Activated CD8-positive, alpha-beta T cell treated with anti-CD3 and anti-CD28 coated beads for 36 hours (primary cell): ENCODE measurements at regions not wholly inside any gene's neighbourhood (a gene's known extent, or its start where the extent isn't known, plus 50 kb on each side); places are given as distances from the start of the nearest gene placed in this dataset.

Experiments used
- ATAC-seq: fragments of 200-7000 bp; cut with Tn5 transposase; one replicate; pipeline ENCODE4 v1.10.0; 2021; ENCODE audit warnings: mild to moderate bottlenecking, moderate library complexity
- CTCF ChIA-PET: fragments of 350-600 bp; sonication (Branson Sonifier 250); formaldehyde crosslinking; loops from one replicate; lab custom pipeline; 2021; ENCODE audit warnings: antibody characterized with exemption; lab: Charles Lee
- POLR2A ChIA-PET: fragments of 350-600 bp; sonication (Branson Sonifier 250); formaldehyde crosslinking; loops from one replicate; lab custom pipeline; 2021; ENCODE audit warnings: antibody characterized with exemption; lab: Charles Lee
- DNase-seq: peaks from one replicate; pipeline ENCODE4 v3.0.0-alpha.2; 2020
- H3K27ac Mint-ChIP-seq: one replicate; pipeline ENCODE4 v1.8.0; 2021; ENCODE audit warnings: mild to moderate bottlenecking, mixed read lengths
- H3K27me3 Mint-ChIP-seq: one replicate; pipeline ENCODE4 v1.8.0; 2021; ENCODE audit warnings: mixed read lengths
- H3K36me3 Mint-ChIP-seq: one replicate; pipeline ENCODE4 v1.8.0; 2021; ENCODE audit warnings: low read depth, mixed read lengths
- H3K4me1 Mint-ChIP-seq: one replicate; pipeline ENCODE4 v1.8.0; 2021; ENCODE audit warnings: low read depth, mixed read lengths
- H3K4me3 Mint-ChIP-seq: one replicate; pipeline ENCODE4 v1.8.0; 2021; ENCODE audit warnings: mild to moderate bottlenecking, moderate library complexity, mixed read lengths
- H3K9me3 Mint-ChIP-seq: one replicate; pipeline ENCODE4 v1.8.0; 2021; ENCODE audit warnings: mixed read lengths
- intact Hi-C: fragments of 100-400 bp; cut with micrococcal nuclease; formaldehyde crosslinking; loops from one replicate; pipeline ENCODE4 v1.10.0; 2022
- TF ChIP-seq, protein P1 (sequence below): fragments of 200-600 bp; IDR thresholded peaks from one replicate; pipeline ENCODE4 v1.8.0; 2022; ENCODE audit warnings: antibody characterized with exemption, mild to moderate bottlenecking

- H3K9me3 Mint-ChIP-seq, result peaks cover 13% of the 10 kb centered on the region
- peak; percentile 30 for DNase-seq
- peaks cover 8% of the 10 kb centered on the region for H3K4me1 Mint-ChIP-seq
- H3K36me3 Mint-ChIP-seq, result no peaks in the 10 kb centered on the region
- intact Hi-C loops, result no loop called here
- H3K27me3 Mint-ChIP-seq, result peaks cover 6% of the 10 kb centered on the region
- POLR2A ChIA-PET, result no interaction called here
- H3K4me3 Mint-ChIP-seq, result no peak overlapping the region
- H3K27ac Mint-ChIP-seq, result no peak overlapping the region
- TF ChIP-seq, protein P1, sequence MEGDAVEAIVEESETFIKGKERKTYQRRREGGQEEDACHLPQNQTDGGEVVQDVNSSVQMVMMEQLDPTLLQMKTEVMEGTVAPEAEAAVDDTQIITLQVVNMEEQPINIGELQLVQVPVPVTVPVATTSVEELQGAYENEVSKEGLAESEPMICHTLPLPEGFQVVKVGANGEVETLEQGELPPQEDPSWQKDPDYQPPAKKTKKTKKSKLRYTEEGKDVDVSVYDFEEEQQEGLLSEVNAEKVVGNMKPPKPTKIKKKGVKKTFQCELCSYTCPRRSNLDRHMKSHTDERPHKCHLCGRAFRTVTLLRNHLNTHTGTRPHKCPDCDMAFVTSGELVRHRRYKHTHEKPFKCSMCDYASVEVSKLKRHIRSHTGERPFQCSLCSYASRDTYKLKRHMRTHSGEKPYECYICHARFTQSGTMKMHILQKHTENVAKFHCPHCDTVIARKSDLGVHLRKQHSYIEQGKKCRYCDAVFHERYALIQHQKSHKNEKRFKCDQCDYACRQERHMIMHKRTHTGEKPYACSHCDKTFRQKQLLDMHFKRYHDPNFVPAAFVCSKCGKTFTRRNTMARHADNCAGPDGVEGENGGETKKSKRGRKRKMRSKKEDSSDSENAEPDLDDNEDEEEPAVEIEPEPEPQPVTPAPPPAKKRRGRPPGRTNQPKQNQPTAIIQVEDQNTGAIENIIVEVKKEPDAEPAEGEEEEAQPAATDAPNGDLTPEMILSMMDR, result no peak
- ATAC-seq, result peak; percentile 20
- CTCF ChIA-PET, result no interaction called here
Observed at GRCh38 chr10:3487228-3487627, 297.8 kb downstream of the KLF6 start.

- intact Hi-C loops, result no loop called here
- ChIA-PET POLR2A (interaction anchor here (1.0 kb wide), 1 partner anchor 99 kb away, joined by 3 read pairs; no protein-coding TSS in a partner anchor), CTCF (no interaction called here)
- peaks cover 6% of the 10 kb centered on the region for H3K27me3 Mint-ChIP-seq
- no peaks in the 10 kb centered on the region for H3K36me3 Mint-ChIP-seq
- H3K9me3 Mint-ChIP-seq, result peaks cover 13% of the 10 kb centered on the region
- no peak for DNase-seq
- peaks cover 8% of the 10 kb centered on the region for H3K4me1 Mint-ChIP-seq
- H3K27ac Mint-ChIP-seq, result no peak overlapping the region
- no peak overlapping the region for H3K4me3 Mint-ChIP-seq
- no peak for ATAC-seq
- TF ChIP-seq, protein P1, result no peak
Observed at GRCh38 chr10:3486346-3487065, 298.5 kb downstream of the KLF6 start.

DNA sequence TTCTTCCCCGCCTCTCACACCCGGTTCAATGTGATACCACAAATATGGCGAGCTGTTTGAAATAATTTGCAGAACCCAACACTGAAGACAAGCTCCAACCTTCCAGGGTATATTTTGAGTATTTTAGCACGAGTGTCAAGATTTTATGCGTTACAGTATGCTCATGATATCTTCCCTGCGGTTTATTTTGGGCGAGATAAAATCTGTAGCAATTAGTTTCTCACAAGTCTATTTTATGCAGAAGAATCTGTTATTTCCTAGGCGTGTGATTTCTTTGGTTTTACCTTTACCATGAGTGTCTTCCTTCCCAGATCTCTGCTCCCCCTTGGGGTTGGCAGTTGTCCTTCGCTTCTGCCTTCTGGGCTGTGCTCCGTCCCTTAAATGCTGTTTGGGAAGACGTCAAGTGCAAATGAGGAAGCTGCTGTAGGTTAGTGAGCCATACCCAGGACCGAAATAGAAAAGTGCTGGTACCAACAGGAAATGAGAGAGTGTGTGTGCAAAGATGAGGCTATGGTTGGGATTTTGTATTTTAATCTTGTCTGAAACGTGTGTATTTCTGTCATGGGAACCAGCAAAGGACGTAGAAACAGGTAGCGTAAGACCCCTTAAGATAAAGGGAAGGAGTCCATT lies 299.8 kb downstream of the KLF6 start:
- peaks cover 8% of the 10 kb centered on the region for H3K4me1 Mint-ChIP-seq
- intact Hi-C loops, result no loop called here
- DNase-seq, result no peak
- peaks cover 13% of the 10 kb centered on the region for H3K9me3 Mint-ChIP-seq
- H3K4me3 Mint-ChIP-seq, result no peak overlapping the region
- H3K27ac Mint-ChIP-seq, result no peak overlapping the region
- ChIA-PET CTCF (no interaction called here), POLR2A (no interaction called here)
- ATAC-seq, result no peak
- TF ChIP-seq, protein P1, result no peak
- no peaks in the 10 kb centered on the region for H3K36me3 Mint-ChIP-seq
- H3K27me3 Mint-ChIP-seq, result peaks cover 6% of the 10 kb centered on the region

DNA sequence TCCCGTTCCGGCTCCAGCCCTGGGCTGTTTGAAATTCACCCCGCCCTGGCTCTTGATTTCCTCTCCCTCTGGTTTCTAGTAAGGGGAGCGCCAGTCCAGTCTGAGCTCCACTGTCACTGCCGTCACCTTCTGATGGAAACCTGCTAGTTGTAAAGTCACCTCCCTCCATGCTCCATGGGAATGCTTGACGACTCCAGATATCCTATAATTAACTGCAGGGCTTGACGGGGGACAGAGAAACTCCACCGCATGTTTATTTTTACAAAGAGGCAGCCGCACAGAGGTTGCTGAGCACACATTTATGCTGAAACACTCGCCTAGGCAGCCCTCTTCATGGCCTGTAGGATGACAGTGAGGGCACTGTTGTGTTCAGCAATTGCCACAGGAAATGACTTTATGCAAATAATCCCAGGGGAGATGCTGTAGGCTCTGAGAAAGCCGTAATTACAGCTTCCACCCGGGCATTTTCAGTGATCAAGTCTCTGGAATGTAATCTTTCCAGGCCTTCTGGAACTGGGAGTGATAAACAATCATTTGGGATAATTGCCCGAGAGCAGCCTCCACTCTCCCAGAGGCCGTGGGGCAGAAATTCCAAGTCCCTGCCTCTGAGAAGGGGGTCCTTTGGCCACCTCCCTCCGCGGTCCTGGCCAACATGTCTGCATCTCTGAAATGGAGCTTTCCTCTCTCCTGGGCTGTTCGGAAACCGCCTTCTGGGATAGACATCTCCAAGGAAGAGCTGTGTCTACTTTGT lies 300.5 kb downstream of the KLF6 start:
- Mint-ChIP-seq H3K4me1 (peaks cover 8% of the 10 kb centered on the region), H3K27me3 (peaks cover 9% of the 10 kb centered on the region), H3K9me3 (peaks cover 9% of the 10 kb centered on the region), H3K36me3 (no peaks in the 10 kb centered on the region), H3K4me3 (no peak overlapping the region), H3K27ac (no peak overlapping the region)
- ChIA-PET CTCF (no interaction called here), POLR2A (no interaction called here)
- intact Hi-C loops, result no loop called here
- ATAC-seq, result no peak
- TF ChIP-seq, protein P1, result no peak
- DNase-seq, result no peak
